H9 (cell line): ENCODE measurements at regions not wholly inside any gene's neighbourhood (a gene's known extent, or its start where the extent isn't known, plus 50 kb on each side); places are given as distances from the start of the nearest gene placed in this dataset.

Experiments used
- DNase-seq: peaks from one replicate; pipeline ENCODE4 v3.0.0-alpha.2; 2017
- H2AFZ ChIP-seq: one replicate; pipeline ENCODE4 v1.6.1; 2013; ENCODE audit warnings: mild to moderate bottlenecking, low read length, control low read depth, moderate library complexity
- H2AK5ac ChIP-seq: 2 replicates; pipeline ENCODE4 v1.6.1; 2013; ENCODE audit warnings: low read length, control low read depth, mixed read lengths; ENCODE audit not compliant: insufficient read length
- H2BK120ac ChIP-seq: one replicate; pipeline ENCODE4 v1.6.1; 2013; ENCODE audit warnings: low read depth, mild to moderate bottlenecking, low read length, control low read depth, inconsistent platforms; ENCODE audit not compliant: poor library complexity, severe bottlenecking
- H2BK12ac ChIP-seq: 2 replicates; pipeline ENCODE4 v1.6.1; 2013; ENCODE audit warnings: low read length, control low read depth, mixed read lengths, low read depth; ENCODE audit not compliant: insufficient read length
- H2BK15ac ChIP-seq: 2 replicates; pipeline ENCODE4 v1.6.1; 2013; ENCODE audit warnings: low read depth, low read length, control low read depth
- H2BK20ac ChIP-seq: one replicate; pipeline ENCODE4 v1.6.1; 2013; ENCODE audit warnings: low read depth, mild to moderate bottlenecking, low read length, control low read depth, inconsistent platforms; ENCODE audit not compliant: poor library complexity, severe bottlenecking
- H2BK5ac ChIP-seq: 2 replicates; pipeline ENCODE4 v1.6.1; 2013; ENCODE audit warnings: low read length, control low read depth, mixed read lengths; ENCODE audit not compliant: insufficient read length
- H3K14ac ChIP-seq: 2 replicates; pipeline ENCODE4 v1.6.1; 2013; ENCODE audit warnings: low read length, control low read depth; ENCODE audit not compliant: insufficient read depth
- H3K18ac ChIP-seq: 2 replicates; pipeline ENCODE4 v1.6.1; 2013; ENCODE audit warnings: low read depth, mild to moderate bottlenecking, mixed read lengths, low read length, control low read depth; ENCODE audit not compliant: insufficient read length
- H3K23ac ChIP-seq: 2 replicates; pipeline ENCODE4 v1.6.1; 2013; ENCODE audit warnings: low read length, control low read depth, mixed read lengths, low read depth; ENCODE audit not compliant: insufficient read length
- H3K23me2 ChIP-seq: 2 replicates; pipeline ENCODE4 v1.6.1; 2013; ENCODE audit warnings: low read depth, mild to moderate bottlenecking, mixed read lengths, low read length, control low read depth; ENCODE audit not compliant: insufficient read length, poor library complexity, severe bottlenecking
- H3K27ac ChIP-seq: 2 replicates; pipeline ENCODE4 v1.5.1; 2013; ENCODE audit warnings: low read length, control low read depth, mixed read lengths, low read depth; ENCODE audit not compliant: insufficient read length
- H3K27me3 ChIP-seq: 2 replicates; pipeline ENCODE4 v1.6.1; 2013; ENCODE audit warnings: low read length, control low read depth, inconsistent platforms; ENCODE audit not compliant: insufficient read depth
- H3K4ac ChIP-seq: 2 replicates; pipeline ENCODE4 v1.6.1; 2013; ENCODE audit warnings: low read depth, mild to moderate bottlenecking, control low read depth, inconsistent platforms, low read length, moderate library complexity
- H3K4me1 ChIP-seq: 2 replicates; pipeline ENCODE4 v1.6.1; 2013; ENCODE audit warnings: low read length, control low read depth, inconsistent platforms; ENCODE audit not compliant: insufficient read depth
- H3K4me2 ChIP-seq: 2 replicates; pipeline ENCODE4 v1.6.1; 2013; ENCODE audit warnings: low read length, control low read depth, mixed read lengths; ENCODE audit not compliant: insufficient read length, insufficient read depth
- H3K56ac ChIP-seq: 2 replicates; pipeline ENCODE4 v1.6.1; 2013; ENCODE audit warnings: low read depth, mild to moderate bottlenecking, mixed read lengths, low read length, control low read depth; ENCODE audit not compliant: insufficient read length
- H3K79me1 ChIP-seq: 2 replicates; pipeline ENCODE4 v1.6.1; 2013; ENCODE audit warnings: low read depth, mild to moderate bottlenecking, moderate library complexity, low read length, control low read depth, inconsistent platforms; ENCODE audit not compliant: insufficient read depth, poor library complexity, severe bottlenecking
- H3K79me2 ChIP-seq: 2 replicates; pipeline ENCODE4 v1.6.1; 2013; ENCODE audit warnings: low read length, control low read depth, inconsistent platforms; ENCODE audit not compliant: insufficient read depth
- H3K9ac ChIP-seq: 2 replicates; pipeline ENCODE4 v1.6.1; 2013; ENCODE audit warnings: low read length, control low read depth, mixed read lengths; ENCODE audit not compliant: insufficient read length; ENCODE audit errors: extremely low read depth
- H3K9me3 ChIP-seq: one replicate; pipeline ENCODE4 v1.6.1; 2013; ENCODE audit warnings: low read depth, low read length, inconsistent platforms; ENCODE audit not compliant: control insufficient read depth
- H3T11ph ChIP-seq: one replicate; pipeline ENCODE4 v1.6.1; 2013; ENCODE audit warnings: mild to moderate bottlenecking, low read length, control low read depth, inconsistent platforms
- H4K20me1 ChIP-seq: one replicate; pipeline ENCODE4 v1.6.1; 2013; ENCODE audit not compliant: control insufficient read depth, insufficient read length, insufficient read depth
- H4K5ac ChIP-seq: 2 replicates; pipeline ENCODE4 v1.6.1; 2013; ENCODE audit warnings: low read depth, mild to moderate bottlenecking, mixed read lengths, low read length, control low read depth; ENCODE audit not compliant: insufficient read length
- H4K8ac ChIP-seq: replicated peaks from 2 replicates; pipeline ENCODE4 v1.6.1; 2013; ENCODE audit warnings: low read length, control low read depth, mixed read lengths, low read depth; ENCODE audit not compliant: insufficient read length
- H4K91ac ChIP-seq: 2 replicates; pipeline ENCODE4 v1.6.1; 2013; ENCODE audit warnings: low read depth, mild to moderate bottlenecking, moderate library complexity, mixed read lengths, low read length, control low read depth; ENCODE audit not compliant: insufficient read length
- H3K27ac Mint-ChIP-seq, 3 experiments: 2 replicates in 2 of 3; 3 replicates in 1 of 3; pipeline ENCODE4 v1.8.0; 2020 to 2021; ENCODE audit warnings: mixed read lengths in 3 of 3, mild to moderate bottlenecking in 1 of 3, moderate library complexity in 1 of 3
- H3K27me3 Mint-ChIP-seq: 2 replicates; pipeline ENCODE4 v1.8.0; 2021; ENCODE audit warnings: low read depth, mild to moderate bottlenecking, moderate library complexity, mixed read lengths
- H3K36me3 Mint-ChIP-seq, 3 experiments: 2 replicates in 2 of 3; 3 replicates in 1 of 3; pipeline ENCODE4 v1.8.0; 2020 to 2021; ENCODE audit warnings: low read depth in 3 of 3, mixed read lengths in 3 of 3; ENCODE audit not compliant: insufficient read depth in 1 of 3
- H3K4me1 Mint-ChIP-seq, 2 experiments: 2 replicates each; pipeline ENCODE4 v1.8.0; 2020; ENCODE audit warnings: mixed read lengths in 2 of 2
- H3K4me3 Mint-ChIP-seq, 2 experiments: 2 replicates in 1 of 2; 3 replicates in 1 of 2; pipeline ENCODE4 v1.8.0; 2020 to 2021; ENCODE audit warnings: mild to moderate bottlenecking in 2 of 2, mixed read lengths in 2 of 2, moderate library complexity in 1 of 2
- H3K9me3 Mint-ChIP-seq, 2 experiments: 2 replicates in 1 of 2; 3 replicates in 1 of 2; pipeline ENCODE4 v1.8.0; 2020; ENCODE audit warnings: mild to moderate bottlenecking in 2 of 2, mixed read lengths in 2 of 2, moderate library complexity in 1 of 2
- WGBS: extraction: QIAGEN DNeasy Blood & Tissue Kit; methylation state at CpG from one replicate; pipeline ENCODE4 v1.1.7; 2013; ENCODE audit warnings: missing lambda C conversion rate, low lambda C conversion rate, mixed read lengths; ENCODE audit not compliant: insufficient read length; ENCODE audit errors: extremely low coverage; 5-methylcytosine and 5-hydroxymethylcytosine counted together
- TF ChIP-seq, protein P1 (sequence below): fragments of 200-600 bp; sonication (generic); conservative IDR thresholded peaks from 3 replicates; pipeline ENCODE4 v1.8.0; 2021; ENCODE audit warnings: antibody characterized with exemption, mild to moderate bottlenecking

DNA sequence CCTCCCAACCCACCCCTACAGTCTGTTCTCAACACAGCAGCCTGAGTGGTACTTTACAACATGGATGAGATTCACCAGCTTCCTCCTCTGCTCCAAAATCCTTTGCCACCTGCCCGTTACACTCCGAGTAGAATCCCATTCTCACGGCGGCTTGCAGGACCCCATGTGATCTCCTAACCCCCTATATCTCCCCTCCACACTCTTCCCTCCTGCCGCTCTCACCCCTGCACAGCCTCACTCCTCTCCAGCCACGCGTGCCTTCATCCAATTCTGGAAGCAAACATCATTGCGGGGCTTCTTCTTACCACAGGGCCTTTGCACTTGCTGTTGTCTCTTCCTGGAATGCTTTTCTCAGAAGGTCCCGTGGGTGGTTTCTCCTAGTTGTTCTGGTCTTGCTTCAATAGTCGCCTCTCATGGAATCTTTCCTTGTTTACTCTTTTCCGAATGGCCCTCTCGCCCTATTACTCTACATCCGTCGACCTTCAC lies 472.3 kb downstream of the CDH26 start:
- H3K27ac Mint-ChIP-seq: no peak overlapping the region; a peak in 1 of 7 replicates
- no peak overlapping the region for H3K4me3 Mint-ChIP-seq
- no peak overlapping the region for H3T11ph ChIP-seq
- H3K14ac ChIP-seq: no peak overlapping the region
- no peak overlapping the region for H2AFZ ChIP-seq
- H3K23me2 ChIP-seq: no peaks in the 10 kb centered on the region
- no peak overlapping the region for H2BK15ac ChIP-seq
- peaks cover 7% of the 10 kb centered on the region; the same call in 1 of the 2 replicates for H3K4me1 ChIP-seq
- no peak overlapping the region for H4K5ac ChIP-seq
- no peak overlapping the region for H4K8ac ChIP-seq
- no peak overlapping the region for H2BK20ac ChIP-seq
- WGBS: no CpG with 5 or more reads among the region's 14 CpGs
- H3K27me3 Mint-ChIP-seq: peaks cover 1% of the 10 kb centered on the region; the same call in 1 of the 2 replicates
- H3K27ac ChIP-seq: no peak overlapping the region
- H2BK120ac ChIP-seq: no peak overlapping the region
- H3K9me3 Mint-ChIP-seq: no peaks in the 10 kb centered on the region
- no peak overlapping the region for H3K4ac ChIP-seq
- DNase-seq: no peak
- H2BK12ac ChIP-seq: no peak overlapping the region
- no peaks in the 10 kb centered on the region for H4K20me1 ChIP-seq
- no peak overlapping the region for H3K56ac ChIP-seq
- no peaks in the 10 kb centered on the region for H3K79me1 ChIP-seq
- H3K9me3 ChIP-seq: no peaks in the 10 kb centered on the region
- H2BK5ac ChIP-seq: no peak overlapping the region
- TF ChIP-seq, protein P1, sequence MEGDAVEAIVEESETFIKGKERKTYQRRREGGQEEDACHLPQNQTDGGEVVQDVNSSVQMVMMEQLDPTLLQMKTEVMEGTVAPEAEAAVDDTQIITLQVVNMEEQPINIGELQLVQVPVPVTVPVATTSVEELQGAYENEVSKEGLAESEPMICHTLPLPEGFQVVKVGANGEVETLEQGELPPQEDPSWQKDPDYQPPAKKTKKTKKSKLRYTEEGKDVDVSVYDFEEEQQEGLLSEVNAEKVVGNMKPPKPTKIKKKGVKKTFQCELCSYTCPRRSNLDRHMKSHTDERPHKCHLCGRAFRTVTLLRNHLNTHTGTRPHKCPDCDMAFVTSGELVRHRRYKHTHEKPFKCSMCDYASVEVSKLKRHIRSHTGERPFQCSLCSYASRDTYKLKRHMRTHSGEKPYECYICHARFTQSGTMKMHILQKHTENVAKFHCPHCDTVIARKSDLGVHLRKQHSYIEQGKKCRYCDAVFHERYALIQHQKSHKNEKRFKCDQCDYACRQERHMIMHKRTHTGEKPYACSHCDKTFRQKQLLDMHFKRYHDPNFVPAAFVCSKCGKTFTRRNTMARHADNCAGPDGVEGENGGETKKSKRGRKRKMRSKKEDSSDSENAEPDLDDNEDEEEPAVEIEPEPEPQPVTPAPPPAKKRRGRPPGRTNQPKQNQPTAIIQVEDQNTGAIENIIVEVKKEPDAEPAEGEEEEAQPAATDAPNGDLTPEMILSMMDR: no peak
- H2AK5ac ChIP-seq: no peak overlapping the region
- H3K18ac ChIP-seq: no peak overlapping the region
- H3K23ac ChIP-seq: no peak overlapping the region
- no peaks in the 10 kb centered on the region for H3K27me3 ChIP-seq
- no peak overlapping the region for H3K9ac ChIP-seq
- no peaks in the 10 kb centered on the region for H3K79me2 ChIP-seq
- H3K4me1 Mint-ChIP-seq: peaks cover 27 to 30% of the 10 kb centered on the region in 2 experiments
- no peak overlapping the region for H4K91ac ChIP-seq
- no peak overlapping the region for H3K4me2 ChIP-seq
- no peaks in the 10 kb centered on the region for H3K36me3 Mint-ChIP-seq
